ENCODE measurements at regions not wholly inside any gene's neighbourhood (a gene's known extent, or its start where the extent isn't known, plus 50 kb on each side); places are given as distances from the start of the nearest gene placed in this dataset.

- Histone ChIP-seq H2BK5ac (ENCODE audit: insufficient read length, low read length) (no peak overlapping the region), H3K4me1 (ENCODE audit: insufficient read depth, low read length) (no peaks in the 10 kb centered on the region), H3K9me3 (ENCODE audit: control insufficient read depth, low read depth, low read length) (no peaks in the 10 kb centered on the region), H2BK120ac (ENCODE audit: low read depth, low read length, poor library complexity, severe bottlenecking) (no peak overlapping the region), H3K27ac (ENCODE audit: insufficient read length, low read depth, low read length) (no peak overlapping the region), H3K79me2 (ENCODE audit: insufficient read depth, low read length) (no peaks in the 10 kb centered on the region), H3K14ac (ENCODE audit: insufficient read depth, low read length) (no peak overlapping the region), H4K20me1 (ENCODE audit: control insufficient read depth, insufficient read depth, insufficient read length) (no peaks in the 10 kb centered on the region), H4K91ac (ENCODE audit: insufficient read length, low read depth, low read length) (no peak overlapping the region), H4K5ac (ENCODE audit: insufficient read length, low read depth, low read length) (no peak overlapping the region), H2BK15ac (ENCODE audit: low read depth, low read length) (no peak overlapping the region), H3K27me3 (ENCODE audit: insufficient read depth, low read length) (no peaks in the 10 kb centered on the region), H3K56ac (ENCODE audit: insufficient read length, low read depth, low read length) (no peak overlapping the region), H2BK20ac (ENCODE audit: low read depth, low read length, poor library complexity, severe bottlenecking) (no peak overlapping the region), H3T11ph (ENCODE audit: low read length) (no peak overlapping the region), H3K9ac (ENCODE audit: extremely low read depth, insufficient read length, low read length) (no peak overlapping the region), H2AK5ac (ENCODE audit: insufficient read length, low read length) (no peak overlapping the region), H2AFZ (ENCODE audit: low read length) (no peak overlapping the region), H3K18ac (ENCODE audit: insufficient read length, low read depth, low read length) (no peak overlapping the region), H3K79me1 (ENCODE audit: insufficient read depth, low read depth, low read length, poor library complexity, severe bottlenecking) (no peaks in the 10 kb centered on the region), H3K4me2 (ENCODE audit: insufficient read depth, insufficient read length, low read length) (no peak overlapping the region), H2BK12ac (ENCODE audit: insufficient read length, low read depth, low read length) (no peak overlapping the region), H3K23me2 (ENCODE audit: insufficient read length, low read depth, low read length, poor library complexity, severe bottlenecking) (no peaks in the 10 kb centered on the region), H4K8ac (replicated peaks; ENCODE audit: insufficient read length, low read depth, low read length) (no peak overlapping the region), H3K4ac (ENCODE audit: low read depth, low read length) (no peak overlapping the region), H3K23ac (ENCODE audit: insufficient read length, low read depth, low read length) (no peak overlapping the region)
- DNase-seq, result no peak
- no peak overlapping the region for H3K27ac Mint-ChIP-seq
- peaks cover 0 to 9% of the 10 kb centered on the region in 2 experiments; a peak in 2 of 4 replicates for H3K4me1 Mint-ChIP-seq
- WGBS (ENCODE audit: extremely low coverage, insufficient read length, low lambda C conversion rate), result no CpG with 5 or more reads among the region's 1 CpG
- TF ChIP-seq CTCF (conservative IDR thresholded peaks at IDR 0.05), result no peak
- H3K27me3 Mint-ChIP-seq (ENCODE audit: low read depth), result no peaks in the 10 kb centered on the region
- no peak overlapping the region for H3K4me3 Mint-ChIP-seq
- 0 out of 5 replicates have a peak, but pooled peaks cover 0 to 7% of the 10 kb centered on the region in 2 experiments for H3K9me3 Mint-ChIP-seq
- peaks cover 0 to 12% (median 6%) of the 10 kb centered on the region in 3 experiments; a peak in 4 of 7 replicates for H3K36me3 Mint-ChIP-seq (ENCODE audit: insufficient read depth in 1 of 3, low read depth in 3 of 3)
Observed at GRCh38 chr3:104873331-104873730, 493.4 kb upstream of the ALCAM start.
